Transverse colon (tissue), 4 donors: ENCODE measurements at regions not wholly inside any gene's neighbourhood (a gene's known extent, or its start where the extent isn't known, plus 50 kb on each side); places are given as distances from the start of the nearest gene placed in this dataset.

Experiments used
- POLR2A ChIP-seq: fragments of 450-650 bp; IDR thresholded peaks from one replicate; pipeline ENCODE4 v1.6.1; 2016; ENCODE audit warnings: antibody characterized with exemption, mild to moderate bottlenecking, moderate library complexity
- POLR2AphosphoS5 ChIP-seq, 3 donors: sonication (generic); formaldehyde crosslinking; IDR thresholded peaks; one replicate each; pipeline ENCODE4 v1.6.1; 2016; ENCODE audit warnings: antibody characterized with exemption in 3 of 3
- TF ChIP-seq, protein P1 (sequence below), 5 experiments: fragments of 200-600 bp in 3 of 5; fragments of 450-650 bp in 2 of 5; sonication (generic) in 3 of 5; IDR thresholded peaks; 1 replicate in 2 of 5; 2 replicates in 3 of 5; pipeline ENCODE4 v1.5.1; 2016 to 2017; ENCODE audit warnings: antibody characterized with exemption in 5 of 5, inconsistent platforms in 3 of 5, mild to moderate bottlenecking in 2 of 5, moderate library complexity in 1 of 5

DNA sequence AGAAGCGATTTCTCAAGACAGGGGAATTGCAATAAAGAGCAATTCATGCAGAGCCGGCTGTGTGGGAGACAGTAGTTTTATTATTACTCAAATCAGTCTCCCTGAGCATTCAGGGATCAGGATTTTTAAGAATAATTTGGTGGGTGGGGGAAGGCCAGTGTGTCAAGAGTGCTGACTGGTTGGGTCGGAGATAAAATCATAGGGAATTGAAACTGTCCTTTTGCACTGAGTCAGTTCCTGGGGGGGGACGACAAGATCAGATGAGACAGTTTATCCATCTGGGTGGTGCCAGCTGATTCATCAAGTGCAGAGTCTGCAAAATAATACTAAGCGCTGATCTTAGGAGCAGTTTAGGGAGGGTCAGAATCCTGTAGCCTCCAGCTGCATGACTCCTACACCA lies 502.4 kb downstream of the NLGN4X start:
- TF ChIP-seq, protein P1, sequence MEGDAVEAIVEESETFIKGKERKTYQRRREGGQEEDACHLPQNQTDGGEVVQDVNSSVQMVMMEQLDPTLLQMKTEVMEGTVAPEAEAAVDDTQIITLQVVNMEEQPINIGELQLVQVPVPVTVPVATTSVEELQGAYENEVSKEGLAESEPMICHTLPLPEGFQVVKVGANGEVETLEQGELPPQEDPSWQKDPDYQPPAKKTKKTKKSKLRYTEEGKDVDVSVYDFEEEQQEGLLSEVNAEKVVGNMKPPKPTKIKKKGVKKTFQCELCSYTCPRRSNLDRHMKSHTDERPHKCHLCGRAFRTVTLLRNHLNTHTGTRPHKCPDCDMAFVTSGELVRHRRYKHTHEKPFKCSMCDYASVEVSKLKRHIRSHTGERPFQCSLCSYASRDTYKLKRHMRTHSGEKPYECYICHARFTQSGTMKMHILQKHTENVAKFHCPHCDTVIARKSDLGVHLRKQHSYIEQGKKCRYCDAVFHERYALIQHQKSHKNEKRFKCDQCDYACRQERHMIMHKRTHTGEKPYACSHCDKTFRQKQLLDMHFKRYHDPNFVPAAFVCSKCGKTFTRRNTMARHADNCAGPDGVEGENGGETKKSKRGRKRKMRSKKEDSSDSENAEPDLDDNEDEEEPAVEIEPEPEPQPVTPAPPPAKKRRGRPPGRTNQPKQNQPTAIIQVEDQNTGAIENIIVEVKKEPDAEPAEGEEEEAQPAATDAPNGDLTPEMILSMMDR (IDR thresholded peaks at IDR 0.05) = no peak
- TF ChIP-seq POLR2A (no peak), POLR2AphosphoS5 (IDR thresholded peaks at IDR 0.05) (no peak)
